Posterior cingulate gyrus (tissue), 11 donors: ENCODE measurements at regions not wholly inside any gene's neighbourhood (a gene's known extent, or its start where the extent isn't known, plus 50 kb on each side); places are given as distances from the start of the nearest gene placed in this dataset.

Source experiments
- DNase-seq, 10 donors: peaks; one replicate each; pipeline versions ENCODE4 v3.0.0 to v3.0.0-alpha.2; 2020 to 2021; ENCODE audit warnings: mixed read lengths in 3 of 10
- intact Hi-C: fragments of 100-400 bp; cut with DNase I; formaldehyde crosslinking; loops from one replicate; pipeline ENCODE4 v1.15.1; 2023

DNA sequence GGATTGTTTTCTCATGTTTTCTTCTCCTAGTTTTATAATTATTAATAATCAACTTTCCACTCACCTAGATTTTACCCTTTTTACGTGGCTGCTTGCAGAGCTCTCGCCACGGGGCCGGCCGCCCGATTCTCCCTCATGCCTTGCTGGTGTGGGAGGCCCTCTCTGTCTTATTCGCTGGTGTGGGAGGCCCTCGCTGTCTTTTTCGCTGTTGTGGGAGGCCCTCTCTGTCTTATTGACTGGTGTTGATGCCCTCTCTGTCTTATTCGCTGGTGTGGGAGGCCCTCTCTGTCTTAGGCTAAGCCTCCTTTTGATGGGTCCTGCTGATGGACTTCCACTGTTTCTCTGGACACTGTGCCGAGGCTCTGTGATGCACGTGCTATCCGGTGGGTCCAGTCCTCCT lies 161.3 kb upstream of the IRX2 start:
- DNase-seq: no peak
- intact Hi-C loops: no loop called here

GRCh38 chr5:2910401-2911175 lies 159.1 kb upstream of the IRX2 start:
- intact Hi-C loops: no loop called here
- no peak for DNase-seq

- intact Hi-C loops: no loop called here
- DNase-seq: no peak
Measured at GRCh38 chr5:2909035-2909434, 157.6 kb upstream of the IRX2 start.

- DNase-seq: no peak
- intact Hi-C loops: no loop called here
Measured at GRCh38 chr5:2908086-2908485, 156.6 kb upstream of the IRX2 start.

DNA sequence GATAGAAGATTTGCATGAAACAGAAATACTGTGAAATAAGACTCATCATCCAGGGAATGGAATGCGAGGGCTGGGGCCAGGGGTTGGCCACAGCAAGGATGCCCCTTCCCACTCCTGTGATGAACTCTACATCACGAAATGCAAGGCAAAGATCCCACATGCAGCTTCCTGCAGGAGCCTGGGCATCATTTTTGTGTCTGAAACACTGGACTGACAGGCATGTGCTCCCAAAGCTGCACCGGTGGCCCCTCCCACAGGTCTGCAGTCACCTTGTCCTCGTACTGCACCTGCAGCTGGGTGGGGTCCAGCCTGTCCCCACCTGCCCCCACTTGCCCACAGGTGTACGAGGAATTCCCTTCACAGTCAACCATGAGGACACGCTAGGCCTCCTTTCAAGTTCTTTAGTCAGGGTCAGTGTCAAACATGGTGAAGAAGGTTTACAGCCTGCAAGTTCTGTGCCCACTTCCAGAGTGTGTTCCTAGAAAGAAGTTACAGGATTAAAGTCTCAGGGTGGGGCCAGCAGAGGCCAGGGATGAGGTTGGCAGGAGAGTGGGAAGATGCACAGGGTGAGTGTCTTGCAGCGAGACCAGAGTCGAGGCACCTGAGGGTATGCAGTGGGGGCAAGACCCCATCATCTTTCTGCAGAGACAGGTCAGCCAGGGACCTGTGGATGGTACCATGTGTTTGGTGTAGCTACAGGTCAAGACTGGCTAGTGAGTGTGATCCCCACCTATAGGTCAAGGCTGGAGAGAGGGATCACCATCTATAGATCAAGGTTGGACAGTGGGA lies 155.0 kb upstream of the IRX2 start:
- no peak for DNase-seq

GRCh38 chr5:2905741-2906140 lies 154.3 kb upstream of the IRX2 start:
- DNase-seq: no peak
- intact Hi-C loops: no loop called here

More for the DNA sequence above, 155.0 kb upstream of the IRX2 start:
- intact Hi-C loops: no loop called here

DNA sequence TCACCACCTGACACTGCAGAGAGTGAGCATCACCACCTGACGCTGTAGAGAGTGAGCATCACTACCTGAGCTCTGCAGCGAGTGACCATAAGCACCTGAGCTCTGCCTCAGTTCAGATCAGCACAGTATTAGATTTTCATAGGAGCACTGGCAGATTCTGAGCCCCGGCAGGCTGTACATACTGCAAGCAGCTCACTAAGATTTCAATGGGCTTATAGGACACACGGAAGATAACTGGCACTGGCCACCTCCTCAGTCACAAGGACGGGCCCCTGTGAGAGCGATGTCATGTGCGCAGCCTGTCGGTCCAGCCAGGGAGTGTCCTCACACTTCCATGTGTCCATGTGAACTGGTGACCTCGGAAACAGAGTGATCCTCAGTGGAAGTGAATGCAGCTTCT lies 153.5 kb upstream of the IRX2 start:
- intact Hi-C loops: no loop called here
- DNase-seq: no peak

DNA sequence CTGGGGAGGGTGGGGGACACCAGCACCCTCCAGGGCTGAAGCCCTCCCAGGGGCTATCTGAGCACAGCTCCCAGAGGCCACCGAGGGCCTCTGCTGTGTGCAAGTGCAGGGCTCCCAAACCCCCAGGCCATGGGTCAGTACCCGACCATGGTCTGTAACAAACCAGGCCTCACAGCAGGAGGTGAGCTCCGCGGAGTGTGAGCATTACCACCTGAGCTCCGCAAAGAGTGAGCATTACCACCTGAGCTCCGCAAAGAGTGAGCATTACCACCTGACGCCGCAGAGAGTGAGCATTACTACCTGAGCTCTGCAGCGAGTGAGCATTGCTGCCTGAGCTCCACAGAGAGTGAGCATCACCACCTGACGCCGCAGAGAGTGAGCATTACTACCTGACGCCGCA lies 152.9 kb upstream of the IRX2 start:
- intact Hi-C loops: no loop called here
- no peak for DNase-seq

GRCh38 chr5:2903451-2904395 lies 152.2 kb upstream of the IRX2 start:
- no peak for DNase-seq
- intact Hi-C loops: no loop called here

DNA sequence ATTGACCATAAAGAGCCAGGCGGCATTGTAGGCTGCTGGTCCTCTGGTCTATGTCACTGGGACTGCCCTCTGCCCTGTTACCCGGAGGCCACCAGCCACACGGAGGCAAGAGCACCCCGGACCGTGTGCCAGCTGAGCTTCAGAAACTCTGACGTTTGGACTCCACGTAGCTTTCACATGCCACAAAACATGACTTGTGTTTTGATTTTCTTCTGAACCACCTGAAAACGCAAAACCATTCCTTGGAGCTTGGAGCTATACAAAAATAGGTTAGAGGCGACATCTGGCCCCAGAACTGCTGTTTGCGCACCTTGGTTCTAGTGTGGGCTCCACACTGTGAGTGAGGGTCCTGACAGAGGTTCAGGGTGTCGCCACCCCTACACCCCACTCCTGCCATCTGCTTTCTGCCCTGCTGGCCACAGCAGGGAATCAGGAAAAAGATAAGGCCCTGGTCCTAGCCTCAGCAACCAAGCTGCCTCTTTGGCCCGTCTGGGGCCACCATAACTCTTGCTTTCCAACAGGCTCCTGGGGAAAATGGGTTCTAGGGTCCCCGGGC lies 151.3 kb upstream of the IRX2 start:
- intact Hi-C loops: no loop called here
- DNase-seq: no peak

DNA sequence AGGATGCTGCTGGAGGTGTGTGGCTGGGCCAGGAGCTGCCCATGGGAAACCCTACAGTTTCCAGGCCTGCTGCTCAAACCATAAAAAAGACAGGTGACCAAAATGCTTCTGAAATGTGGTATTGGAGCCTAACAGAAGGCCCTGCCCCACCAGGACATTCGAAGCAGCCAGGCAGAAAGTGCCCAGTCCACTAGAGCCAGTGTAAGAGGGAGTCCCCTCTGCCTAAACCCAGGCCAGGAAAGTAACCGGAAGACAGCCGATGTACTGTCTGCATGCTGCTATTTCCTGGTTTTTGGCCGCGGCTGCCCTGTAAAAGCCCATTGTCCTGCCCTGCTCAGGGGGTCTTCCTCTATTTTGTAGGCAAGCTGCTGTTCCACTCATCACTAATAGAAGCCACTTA lies 150.7 kb upstream of the IRX2 start:
- intact Hi-C loops: no loop called here
- peak in 1 of 10 donors; percentile 58 for DNase-seq

DNA sequence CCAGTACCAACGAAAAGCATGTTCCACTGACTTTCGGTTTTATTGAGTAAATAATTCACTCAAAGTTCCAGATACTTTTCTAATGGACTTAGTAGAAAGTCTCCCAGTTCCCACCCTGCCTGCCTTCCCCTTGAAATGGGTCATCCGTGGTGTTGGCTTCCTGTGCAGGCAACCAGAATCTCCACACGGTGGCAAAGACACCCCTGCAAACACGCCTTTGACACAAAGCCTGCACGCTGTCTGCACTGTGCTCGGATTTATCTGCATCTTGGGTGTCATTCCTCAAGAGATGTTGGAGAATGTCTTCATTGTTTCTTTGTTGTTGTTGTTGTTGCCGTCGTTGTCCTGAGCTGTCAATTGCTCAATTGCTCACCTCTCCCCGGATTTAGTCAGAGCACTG lies 150.0 kb upstream of the IRX2 start:
- DNase-seq: no peak
- intact Hi-C loops: no loop called here

DNA sequence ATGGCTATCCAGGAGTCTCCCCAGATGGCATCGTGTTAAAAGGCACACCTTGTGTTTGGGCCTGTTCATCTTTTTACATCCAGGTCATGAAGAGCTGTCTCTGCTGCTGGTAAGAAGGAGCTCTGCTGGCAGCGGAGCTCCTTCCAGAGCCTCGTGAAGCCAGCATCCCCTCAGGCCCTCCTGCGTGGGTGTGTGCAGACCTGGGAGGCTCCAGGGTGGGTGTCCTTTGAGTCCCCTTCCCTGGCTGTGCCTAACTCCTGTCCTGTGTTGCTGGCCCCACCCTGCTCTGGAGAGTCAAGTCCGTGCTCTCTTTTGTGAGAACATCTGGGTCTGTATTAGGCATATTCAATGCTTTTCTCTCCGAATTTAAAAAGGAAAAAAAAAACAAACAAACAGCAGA lies 149.6 kb upstream of the IRX2 start:
- no peak for DNase-seq

GRCh38 chr5:2900360-2900759 lies 148.9 kb upstream of the IRX2 start:
- intact Hi-C loops: no loop called here

More for the DNA sequence above, 149.6 kb upstream of the IRX2 start:
- intact Hi-C loops: no loop called here

GRCh38 chr5:2899311-2899710 lies 147.8 kb upstream of the IRX2 start:
- intact Hi-C loops: no loop called here
- no peak for DNase-seq

More at GRCh38 chr5:2900360-2900759, 148.9 kb upstream of the IRX2 start:
- no peak for DNase-seq

GRCh38 chr5:2898661-2899060 lies 147.2 kb upstream of the IRX2 start:
- intact Hi-C loops: no loop called here
- DNase-seq: no peak

- DNase-seq: no peak
- intact Hi-C loops: no loop called here
Measured at GRCh38 chr5:2897276-2897961, 145.9 kb upstream of the IRX2 start.

- DNase-seq: no peak
- intact Hi-C loops: no loop called here
Measured at GRCh38 chr5:2896371-2897275, 145.1 kb upstream of the IRX2 start.

GRCh38 chr5:2895876-2896275 lies 144.4 kb upstream of the IRX2 start:
- intact Hi-C loops: no loop called here
- no peak for DNase-seq
